PC-3 (cell line): ENCODE measurements at regions not wholly inside any gene's neighbourhood (a gene's known extent, or its start where the extent isn't known, plus 50 kb on each side); places are given as distances from the start of the nearest gene placed in this dataset.

ENCODE experiments used
- ATAC-seq: fragments of 200-7000 bp; cut with Tn5 transposase; 2 replicates; pipeline ENCODE4 v1.9.1; 2020; ENCODE audit warnings: mild to moderate bottlenecking, moderate library complexity
- BruUV-seq: library from RNA; stranded (reverse); fragments of 400-500 nt; replicated peaks from 2 replicates; lab custom pipeline; 2021; lab: Mats Ljungman, UMichigan
- CTCF ChIA-PET: fragments of 300-600 bp; sonication (Branson Sonifier 250); formaldehyde crosslinking; loops from one replicate; lab custom pipeline; 2022; ENCODE audit warnings: antibody characterized with exemption; lab: Charles Lee
- POLR2A ChIA-PET: fragments of 300-600 bp; sonication (Branson Sonifier 250); formaldehyde crosslinking; loops from one replicate; lab custom pipeline; 2022; ENCODE audit warnings: antibody characterized with exemption; ENCODE audit not compliant: unreplicated experiment; lab: Charles Lee
- DNase-seq: peaks from one replicate; pipeline ENCODE4 v3.0.0-alpha.2; 2015
- H2AFZ ChIP-seq: fragments of 300-600 bp; sonication (generic); 2 replicates; pipeline ENCODE4 v1.6.0; 2016; ENCODE audit warnings: antibody characterized with exemption, low read length
- H3F3A ChIP-seq: fragments of 300-600 bp; sonication (generic); one replicate; pipeline ENCODE4 v1.6.0; 2017; ENCODE audit warnings: antibody characterized with exemption, low read length, control low read depth, mild to moderate bottlenecking; ENCODE audit not compliant: unreplicated experiment
- H3K27ac ChIP-seq: fragments of 300-600 bp; sonication (generic); 2 replicates; pipeline ENCODE4 v1.5.1; 2016; ENCODE audit warnings: mild to moderate bottlenecking, low read length
- H3K27me3 ChIP-seq: fragments of 300-600 bp; sonication (generic); 2 replicates; pipeline ENCODE4 v1.6.1; 2016; ENCODE audit warnings: low read length, mixed read lengths
- H3K36me3 ChIP-seq: fragments of 300-600 bp; sonication (generic); 2 replicates; pipeline ENCODE4 v1.6.1; 2016; ENCODE audit warnings: low read depth, mixed run types, low read length, mixed read lengths
- H3K4me1 ChIP-seq: fragments of 300-600 bp; sonication (generic); 2 replicates; pipeline ENCODE4 v1.5.1; 2016; ENCODE audit warnings: low read length; ENCODE audit not compliant: insufficient read depth
- H3K4me2 ChIP-seq: fragments of 300-600 bp; sonication (generic); 2 replicates; pipeline ENCODE4 v1.6.0; 2016; ENCODE audit warnings: low read length
- H3K4me3 ChIP-seq: fragments of 300-600 bp; sonication (generic); 2 replicates; pipeline ENCODE4 v1.5.1; 2016; ENCODE audit warnings: mild to moderate bottlenecking, low read length, mixed read lengths
- H3K79me2 ChIP-seq: fragments of 300-600 bp; sonication (generic); 2 replicates; pipeline ENCODE4 v1.6.1; 2017; ENCODE audit warnings: low read length, mixed read lengths
- H3K9ac ChIP-seq: fragments of 300-600 bp; sonication (generic); 2 replicates; pipeline ENCODE4 v1.6.0; 2016; ENCODE audit warnings: mild to moderate bottlenecking, low read length
- H3K9me2 ChIP-seq: fragments of 300-600 bp; sonication (generic); replicated peaks from 2 replicates; pipeline ENCODE4 v1.6.1; 2016; ENCODE audit warnings: mixed run types, low read length, mixed read lengths
- H3K9me3 ChIP-seq: fragments of 300-600 bp; sonication (generic); 2 replicates; pipeline ENCODE4 v1.6.1; 2016; ENCODE audit warnings: low read length, mixed read lengths
- H4K20me1 ChIP-seq: fragments of 300-600 bp; sonication (generic); 2 replicates; pipeline ENCODE4 v1.6.1; 2016; ENCODE audit warnings: low read length, mixed read lengths
- EZH2 ChIP-seq: fragments of 300-600 bp; sonication (generic); IDR thresholded peaks from one replicate; pipeline ENCODE4 v1.6.1; 2017; ENCODE audit warnings: antibody characterized with exemption, mild to moderate bottlenecking, low read length; ENCODE audit not compliant: unreplicated experiment
- EZH2phosphoT487 ChIP-seq: fragments of 300-600 bp; sonication (generic); IDR thresholded peaks from 2 replicates; pipeline ENCODE4 v1.6.1; 2018; ENCODE audit warnings: mild to moderate bottlenecking, antibody characterized with exemption, low read length, borderline replicate concordance
- intact Hi-C: fragments of 100-400 bp; cut with micrococcal nuclease; formaldehyde crosslinking; loops from 2 replicates; pipeline ENCODE4 v1.9.0; 2023
- TF ChIP-seq, protein P1 (sequence below): fragments of 300-600 bp; sonication (generic); conservative IDR thresholded peaks from 2 replicates; pipeline ENCODE4 v1.5.1; 2017; ENCODE audit warnings: antibody characterized with exemption, low read depth, mild to moderate bottlenecking, low read length

DNA sequence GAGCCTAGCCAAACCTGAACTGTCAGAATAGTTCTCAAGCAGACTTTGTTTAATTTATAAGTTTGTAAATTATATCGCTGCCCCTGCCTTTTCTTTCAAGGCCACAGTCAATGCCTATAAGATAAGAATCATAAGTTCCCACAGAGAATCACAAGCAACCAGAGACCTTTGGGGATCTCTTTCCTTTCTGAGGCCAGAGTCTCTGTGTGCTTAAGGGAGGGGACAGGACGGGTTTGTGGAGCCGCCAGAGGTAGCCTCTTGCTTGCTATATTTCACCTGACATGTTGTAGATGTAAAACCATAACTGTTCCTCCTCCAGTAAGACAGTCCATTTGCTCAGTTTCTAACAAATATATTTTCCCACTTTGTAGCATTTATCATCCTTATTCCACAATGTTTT lies 458.8 kb downstream of the RFC3 start:
- no peaks in the 10 kb centered on the region for H3K79me2 ChIP-seq
- ATAC-seq (no peak), DNase-seq (no peak)
- H3K9ac ChIP-seq = no peak overlapping the region
- ChIA-PET CTCF (no interaction called here), POLR2A (no interaction called here)
- H3K36me3 ChIP-seq = no peaks in the 10 kb centered on the region
- no peaks in the 10 kb centered on the region for H3K9me2 ChIP-seq
- TF ChIP-seq EZH2 = no peak
- TF ChIP-seq EZH2phosphoT487 = no peak
- TF ChIP-seq, protein P1, sequence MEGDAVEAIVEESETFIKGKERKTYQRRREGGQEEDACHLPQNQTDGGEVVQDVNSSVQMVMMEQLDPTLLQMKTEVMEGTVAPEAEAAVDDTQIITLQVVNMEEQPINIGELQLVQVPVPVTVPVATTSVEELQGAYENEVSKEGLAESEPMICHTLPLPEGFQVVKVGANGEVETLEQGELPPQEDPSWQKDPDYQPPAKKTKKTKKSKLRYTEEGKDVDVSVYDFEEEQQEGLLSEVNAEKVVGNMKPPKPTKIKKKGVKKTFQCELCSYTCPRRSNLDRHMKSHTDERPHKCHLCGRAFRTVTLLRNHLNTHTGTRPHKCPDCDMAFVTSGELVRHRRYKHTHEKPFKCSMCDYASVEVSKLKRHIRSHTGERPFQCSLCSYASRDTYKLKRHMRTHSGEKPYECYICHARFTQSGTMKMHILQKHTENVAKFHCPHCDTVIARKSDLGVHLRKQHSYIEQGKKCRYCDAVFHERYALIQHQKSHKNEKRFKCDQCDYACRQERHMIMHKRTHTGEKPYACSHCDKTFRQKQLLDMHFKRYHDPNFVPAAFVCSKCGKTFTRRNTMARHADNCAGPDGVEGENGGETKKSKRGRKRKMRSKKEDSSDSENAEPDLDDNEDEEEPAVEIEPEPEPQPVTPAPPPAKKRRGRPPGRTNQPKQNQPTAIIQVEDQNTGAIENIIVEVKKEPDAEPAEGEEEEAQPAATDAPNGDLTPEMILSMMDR = no peak
- no peak overlapping the region for H3K4me2 ChIP-seq
- H3K27me3 ChIP-seq = no peaks in the 10 kb centered on the region
- H3K4me1 ChIP-seq = no peaks in the 10 kb centered on the region
- H4K20me1 ChIP-seq = no peaks in the 10 kb centered on the region
- no peak overlapping the region for H2AFZ ChIP-seq
- no peaks in the 10 kb centered on the region for H3K9me3 ChIP-seq
- H3F3A ChIP-seq = no peaks in the 10 kb centered on the region
- no peak overlapping the region for H3K27ac ChIP-seq
- intact Hi-C loops = no loop called here
- no TSS peak for BruUV-seq
- H3K4me3 ChIP-seq = no peak overlapping the region

DNA sequence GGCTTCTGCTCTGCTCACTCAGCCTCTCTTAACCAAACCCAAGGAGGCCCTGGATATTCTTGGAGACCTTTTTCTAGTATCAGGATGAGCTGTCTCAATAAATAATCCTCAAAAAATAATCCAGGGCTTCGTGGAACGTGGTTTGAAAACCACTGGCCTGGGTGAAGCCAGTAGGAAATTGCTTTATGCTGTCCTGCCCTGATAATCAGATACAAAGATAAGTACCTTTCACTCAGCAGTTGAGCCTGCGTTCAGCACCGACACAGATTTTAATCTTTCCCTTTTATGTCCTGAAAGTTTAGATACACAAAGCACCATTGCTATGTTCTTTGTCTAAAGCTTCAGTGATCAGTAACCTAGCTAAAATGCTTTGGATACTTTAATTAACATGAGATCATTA lies 460.0 kb downstream of the RFC3 start:
- ChIA-PET CTCF (no interaction called here), POLR2A (no interaction called here)
- Histone ChIP-seq H3K9me2 (no peaks in the 10 kb centered on the region), H3K4me2 (no peak overlapping the region), H3K27ac (no peak overlapping the region), H3K9ac (no peak overlapping the region), H2AFZ (no peak overlapping the region), H3K79me2 (no peaks in the 10 kb centered on the region), H3K4me3 (no peak overlapping the region), H3K9me3 (no peaks in the 10 kb centered on the region), H3K36me3 (no peaks in the 10 kb centered on the region), H4K20me1 (no peaks in the 10 kb centered on the region), H3K27me3 (no peaks in the 10 kb centered on the region), H3F3A (no peaks in the 10 kb centered on the region), H3K4me1 (no peaks in the 10 kb centered on the region)
- intact Hi-C loops = no loop called here
- no peak for DNase-seq
- TF ChIP-seq EZH2 (no peak), EZH2phosphoT487 (no peak)
- TF ChIP-seq, protein P1 = no peak
- BruUV-seq = no TSS peak
- ATAC-seq = no peak

GRCh38 chr13:34278780-34279179 lies 460.8 kb downstream of the RFC3 start:
- Histone ChIP-seq H2AFZ (no peak overlapping the region), H3K27ac (no peak overlapping the region), H3K27me3 (no peaks in the 10 kb centered on the region), H3K4me2 (no peak overlapping the region), H3K79me2 (no peaks in the 10 kb centered on the region), H3K4me3 (no peak overlapping the region), H3F3A (no peaks in the 10 kb centered on the region), H4K20me1 (no peaks in the 10 kb centered on the region), H3K9ac (no peak overlapping the region), H3K9me3 (no peaks in the 10 kb centered on the region), H3K9me2 (no peaks in the 10 kb centered on the region), H3K36me3 (no peaks in the 10 kb centered on the region), H3K4me1 (no peaks in the 10 kb centered on the region)
- DNase-seq = no peak
- BruUV-seq = no TSS peak
- POLR2A ChIA-PET = no interaction called here
- CTCF ChIA-PET = no interaction called here
- TF ChIP-seq EZH2phosphoT487 (no peak), EZH2 (no peak)
- TF ChIP-seq, protein P1 = no peak
- intact Hi-C loops = no loop called here
- no peak for ATAC-seq
